Retinal pigment epithelial cell (primary cell): ENCODE measurements at regions not wholly inside any gene's neighbourhood (a gene's known extent, or its start where the extent isn't known, plus 50 kb on each side); places are given as distances from the start of the nearest gene placed in this dataset.

ENCODE experiments used
- DNase-seq: peaks from one replicate; pipeline ENCODE4 v3.0.0-alpha.2; 2010; ENCODE audit warnings: low read depth
- H3K4me3 ChIP-seq: 2 replicates; pipeline ENCODE4 v1.5.1; 2011; ENCODE audit warnings: mild to moderate bottlenecking, low read length, control low read depth, moderate library complexity
- CTCF ChIP-seq: conservative IDR thresholded peaks from 2 replicates; pipeline ENCODE4 v1.5.1; 2011; ENCODE audit warnings: low read depth, low read length, control low read depth, inconsistent platforms

GRCh38 chr1:9183898-9184297 is 50.7 kb upstream of the H6PD start:
- peak overlapping the region; percentile 85 for H3K4me3 ChIP-seq
- no peak for TF ChIP-seq CTCF
- no peak for DNase-seq

- no peak for TF ChIP-seq CTCF
- no peak overlapping the region for H3K4me3 ChIP-seq
- DNase-seq: no peak
These were observed 49.8 kb upstream of the H6PD start for GRCh38 chr1:9184749-9185148.
